Naive B cell (primary cell): ENCODE measurements at regions not wholly inside any gene's neighbourhood (a gene's known extent, or its start where the extent isn't known, plus 50 kb on each side); places are given as distances from the start of the nearest gene placed in this dataset.
A peak's percentile ranks its signal among the peaks of the same experiment; 100 is the strongest.
"Not testable (repeated sequence)": the region's sequence is repeated elsewhere in the genome, so short reads cannot be mapped to it uniquely, and the experiment has no call there.

Source experiments
- ATAC-seq, 2 donors: fragments of 150-1000 bp; cut with Tn5 transposase; 2 replicates each; pipeline ENCODE4 v1.10.0; 2021; ENCODE audit warnings: low read depth in 2 of 2, mild to moderate bottlenecking in 2 of 2, moderate library complexity in 2 of 2
- DNase-seq: peaks from one replicate; pipeline ENCODE4 v3.0.0; 2022
- H3K27ac Mint-ChIP-seq, 6 donors: one replicate each; pipeline ENCODE4 v1.8.0; 2020 to 2022; ENCODE audit warnings: mild to moderate bottlenecking in 6 of 6, mixed read lengths in 6 of 6, moderate library complexity in 5 of 6, inconsistent platforms in 2 of 6
- H3K27me3 Mint-ChIP-seq, 3 donors: one replicate each; pipeline ENCODE4 v1.8.0; 2021 to 2022; ENCODE audit warnings: mixed read lengths in 3 of 3, mild to moderate bottlenecking in 1 of 3
- H3K36me3 Mint-ChIP-seq, 2 donors: one replicate each; pipeline ENCODE4 v1.8.0; 2020 to 2022; ENCODE audit warnings: mixed read lengths in 2 of 2, inconsistent platforms in 1 of 2, mild to moderate bottlenecking in 1 of 2
- H3K4me1 Mint-ChIP-seq, 3 donors: one replicate each; pipeline ENCODE4 v1.8.0; 2020 to 2022; ENCODE audit warnings: mixed read lengths in 3 of 3, inconsistent platforms in 1 of 3, mild to moderate bottlenecking in 1 of 3, moderate library complexity in 1 of 3
- H3K4me3 Mint-ChIP-seq, 8 donors: one replicate each; pipeline ENCODE4 v1.8.0; 2020 to 2022; ENCODE audit warnings: mild to moderate bottlenecking in 8 of 8, mixed read lengths in 8 of 8, moderate library complexity in 8 of 8, inconsistent platforms in 2 of 8
- H3K9me3 Mint-ChIP-seq, 7 donors: one replicate each; pipeline ENCODE4 v1.8.0; 2020 to 2022; ENCODE audit warnings: mixed read lengths in 7 of 7, mild to moderate bottlenecking in 5 of 7, inconsistent platforms in 2 of 7, moderate library complexity in 1 of 7

- peak overlapping the region in 2 of 6 donors; percentile 63 to 76 for H3K27ac Mint-ChIP-seq
- DNase-seq (peak; percentile 14), ATAC-seq (peak; percentile 74 to 77)
- peaks cover 7 to 38% (median 19%) of the 10 kb centered on the region in 7 donors for H3K9me3 Mint-ChIP-seq
- peak overlapping the region in 4 of 8 donors; percentile 32 to 88 (median 44) for H3K4me3 Mint-ChIP-seq
- no peaks in the 10 kb centered on the region for H3K27me3 Mint-ChIP-seq
- H3K4me1 Mint-ChIP-seq, result peaks cover 0 to 24% (median 16%) of the 10 kb centered on the region in 3 donors
- peaks cover 13 to 18% of the 10 kb centered on the region in 2 donors for H3K36me3 Mint-ChIP-seq
Observed at GRCh38 chr18:10604182-10604581, 78.4 kb downstream of the NAPG start.

- not testable (repeated sequence) for H3K27me3 Mint-ChIP-seq, H3K27ac Mint-ChIP-seq, ATAC-seq, DNase-seq, H3K4me3 Mint-ChIP-seq
- peaks cover 7 to 29% (median 19%) of the 10 kb centered on the region in 7 donors for H3K9me3 Mint-ChIP-seq
- H3K4me1 Mint-ChIP-seq, result peaks cover 0 to 24% (median 16%) of the 10 kb centered on the region in 3 donors
- H3K36me3 Mint-ChIP-seq, result peaks cover 8 to 13% of the 10 kb centered on the region in 2 donors
Observed at GRCh38 chr18:10606881-10607280, 81.1 kb downstream of the NAPG start.

GRCh38 chr18:10607332-10608248, 81.8 kb downstream of the NAPG start:
- peaks cover 6 to 11% of the 10 kb centered on the region in 2 donors for H3K36me3 Mint-ChIP-seq
- peak; percentile 23 to 25 for ATAC-seq

GRCh38 chr18:10608450-10608849, 82.6 kb downstream of the NAPG start:
- DNase-seq, ATAC-seq, H3K27ac Mint-ChIP-seq: not testable (repeated sequence)

More at GRCh38 chr18:10607332-10608248, 81.8 kb downstream of the NAPG start:
- H3K4me3 Mint-ChIP-seq, DNase-seq, H3K27me3 Mint-ChIP-seq, H3K27ac Mint-ChIP-seq: not testable (repeated sequence)
- Mint-ChIP-seq H3K4me1 (peaks cover 0 to 22% (median 16%) of the 10 kb centered on the region in 3 donors), H3K9me3 (peaks cover 6 to 26% (median 17%) of the 10 kb centered on the region in 7 donors)

GRCh38 chr18:10609046-10609445, 83.2 kb downstream of the NAPG start:
- not testable (repeated sequence) for H3K4me1 Mint-ChIP-seq, H3K4me3 Mint-ChIP-seq, DNase-seq, ATAC-seq, H3K27ac Mint-ChIP-seq, H3K36me3 Mint-ChIP-seq, H3K27me3 Mint-ChIP-seq
- H3K9me3 Mint-ChIP-seq, result peaks cover 0 to 11% (median 5%) of the 10 kb centered on the region in 7 donors

More at GRCh38 chr18:10608450-10608849, 82.6 kb downstream of the NAPG start:
- peaks cover 0 to 14% (median 13%) of the 10 kb centered on the region in 3 donors for H3K4me1 Mint-ChIP-seq
- H3K27me3 Mint-ChIP-seq, H3K4me3 Mint-ChIP-seq, H3K36me3 Mint-ChIP-seq: not testable (repeated sequence)
- peaks cover 0 to 17% (median 9%) of the 10 kb centered on the region in 7 donors for H3K9me3 Mint-ChIP-seq

- not testable (repeated sequence) for H3K36me3 Mint-ChIP-seq, H3K4me1 Mint-ChIP-seq, DNase-seq, ATAC-seq, H3K4me3 Mint-ChIP-seq, H3K27ac Mint-ChIP-seq, H3K9me3 Mint-ChIP-seq, H3K27me3 Mint-ChIP-seq
Observed at GRCh38 chr18:10613226-10613625, 87.4 kb downstream of the NAPG start.

GRCh38 chr18:10616714-10617113, 90.9 kb downstream of the NAPG start:
- H3K36me3 Mint-ChIP-seq, ATAC-seq, H3K4me1 Mint-ChIP-seq, H3K4me3 Mint-ChIP-seq, DNase-seq, H3K27ac Mint-ChIP-seq, H3K27me3 Mint-ChIP-seq, H3K9me3 Mint-ChIP-seq: not testable (repeated sequence)

GRCh38 chr18:10618797-10619196, 93.0 kb downstream of the NAPG start:
- H3K9me3 Mint-ChIP-seq, H3K36me3 Mint-ChIP-seq, H3K27me3 Mint-ChIP-seq, ATAC-seq, DNase-seq, H3K4me3 Mint-ChIP-seq, H3K4me1 Mint-ChIP-seq, H3K27ac Mint-ChIP-seq: not testable (repeated sequence)

GRCh38 chr18:10619280-10619679, 93.5 kb downstream of the NAPG start:
- H3K4me3 Mint-ChIP-seq, H3K27me3 Mint-ChIP-seq, H3K36me3 Mint-ChIP-seq, ATAC-seq, H3K9me3 Mint-ChIP-seq, H3K4me1 Mint-ChIP-seq, DNase-seq, H3K27ac Mint-ChIP-seq: not testable (repeated sequence)

- not testable (repeated sequence) for H3K4me1 Mint-ChIP-seq, H3K4me3 Mint-ChIP-seq, H3K27ac Mint-ChIP-seq, H3K36me3 Mint-ChIP-seq, ATAC-seq, H3K27me3 Mint-ChIP-seq, DNase-seq, H3K9me3 Mint-ChIP-seq
Observed at GRCh38 chr18:10619833-10620232, 94.0 kb downstream of the NAPG start.
